ENCODE measurements at regions not wholly inside any gene's neighbourhood (a gene's known extent, or its start where the extent isn't known, plus 50 kb on each side); places are given as distances from the start of the nearest gene placed in this dataset.

GRCh38 chr4:156505341-156505955 lies 466.2 kb downstream of the PDGFC start:
- Histone ChIP-seq H3K27me3 (no peaks in the 10 kb centered on the region), H3K27ac (no peak overlapping the region), H3K4me3 (no peak overlapping the region), H3K9ac (ENCODE audit: low read depth in 2 of 2, low read length in 2 of 2) (no peak overlapping the region), H3K4me1 (no peaks in the 10 kb centered on the region), H3K36me3 (no peaks in the 10 kb centered on the region), H3K9me3 (no peaks in the 10 kb centered on the region)
- intact Hi-C loops (cut with DNase I), result no loop called here
- TF ChIP-seq, protein P1, sequence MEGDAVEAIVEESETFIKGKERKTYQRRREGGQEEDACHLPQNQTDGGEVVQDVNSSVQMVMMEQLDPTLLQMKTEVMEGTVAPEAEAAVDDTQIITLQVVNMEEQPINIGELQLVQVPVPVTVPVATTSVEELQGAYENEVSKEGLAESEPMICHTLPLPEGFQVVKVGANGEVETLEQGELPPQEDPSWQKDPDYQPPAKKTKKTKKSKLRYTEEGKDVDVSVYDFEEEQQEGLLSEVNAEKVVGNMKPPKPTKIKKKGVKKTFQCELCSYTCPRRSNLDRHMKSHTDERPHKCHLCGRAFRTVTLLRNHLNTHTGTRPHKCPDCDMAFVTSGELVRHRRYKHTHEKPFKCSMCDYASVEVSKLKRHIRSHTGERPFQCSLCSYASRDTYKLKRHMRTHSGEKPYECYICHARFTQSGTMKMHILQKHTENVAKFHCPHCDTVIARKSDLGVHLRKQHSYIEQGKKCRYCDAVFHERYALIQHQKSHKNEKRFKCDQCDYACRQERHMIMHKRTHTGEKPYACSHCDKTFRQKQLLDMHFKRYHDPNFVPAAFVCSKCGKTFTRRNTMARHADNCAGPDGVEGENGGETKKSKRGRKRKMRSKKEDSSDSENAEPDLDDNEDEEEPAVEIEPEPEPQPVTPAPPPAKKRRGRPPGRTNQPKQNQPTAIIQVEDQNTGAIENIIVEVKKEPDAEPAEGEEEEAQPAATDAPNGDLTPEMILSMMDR (IDR thresholded peaks at IDR 0.05), result no peak
- DNase-seq, result no peak

- no peak for DNase-seq
- H3K27me3 ChIP-seq, result no peaks in the 10 kb centered on the region
- TF ChIP-seq, protein P1 (IDR thresholded peaks at IDR 0.05), result no peak
- intact Hi-C loops (cut with DNase I), result no loop called here
- H3K4me1 ChIP-seq, result no peaks in the 10 kb centered on the region
- H3K27ac ChIP-seq, result no peak overlapping the region
- no peaks in the 10 kb centered on the region for H3K9me3 ChIP-seq
- H3K4me3 ChIP-seq, result no peak overlapping the region
- no peaks in the 10 kb centered on the region for H3K36me3 ChIP-seq
- no peak overlapping the region for H3K9ac ChIP-seq (ENCODE audit: low read depth in 2 of 2, low read length in 2 of 2)
Observed at GRCh38 chr4:156503119-156503518, 468.5 kb downstream of the PDGFC start.

DNA sequence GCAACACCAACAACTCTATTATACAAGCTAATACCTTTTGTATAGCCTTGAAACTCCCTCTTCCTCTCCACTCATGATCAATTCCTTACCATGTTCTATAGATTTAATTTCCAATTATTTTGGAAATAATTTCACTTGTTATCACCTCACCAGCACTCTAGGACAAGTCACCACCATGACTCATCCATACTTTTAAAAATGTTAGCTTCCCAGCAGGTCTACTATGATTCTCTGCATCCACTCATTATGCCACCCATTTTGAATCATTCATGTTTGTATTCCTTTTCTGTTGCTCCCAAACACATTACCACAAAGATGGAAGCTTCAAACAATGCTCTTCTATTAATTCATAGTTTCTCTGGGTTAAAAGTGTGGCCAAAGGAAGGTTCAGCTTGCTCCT lies 469.6 kb downstream of the PDGFC start:
- Histone ChIP-seq H3K4me1 (no peaks in the 10 kb centered on the region), H3K27ac (no peak overlapping the region), H3K9me3 (no peaks in the 10 kb centered on the region), H3K4me3 (no peak overlapping the region), H3K9ac (ENCODE audit: low read depth in 2 of 2, low read length in 2 of 2) (no peak overlapping the region), H3K27me3 (no peaks in the 10 kb centered on the region), H3K36me3 (no peaks in the 10 kb centered on the region)
- TF ChIP-seq, protein P1 (IDR thresholded peaks at IDR 0.05), result no peak
- no peak for DNase-seq
- intact Hi-C loops (cut with DNase I), result no loop called here

DNA sequence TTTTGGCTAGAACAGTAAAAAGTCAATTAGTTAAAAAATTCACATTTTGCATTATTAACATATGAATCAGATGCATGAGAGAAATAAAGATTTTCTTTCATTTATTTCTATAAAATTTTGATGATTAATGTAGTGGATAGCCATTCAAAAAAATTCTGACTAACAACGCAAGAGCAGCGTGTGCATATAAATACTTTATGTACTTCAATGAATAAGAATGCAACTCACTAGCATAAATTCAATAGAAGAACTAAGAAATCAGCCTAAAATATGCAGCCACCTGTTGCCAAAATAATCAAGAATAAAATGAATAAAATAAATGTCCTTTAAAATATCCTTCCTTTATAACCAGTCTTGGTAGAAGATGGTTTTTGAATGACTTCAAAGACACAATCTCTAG lies 471.9 kb downstream of the PDGFC start:
- H3K36me3 ChIP-seq, result no peaks in the 10 kb centered on the region
- H3K4me3 ChIP-seq, result no peak overlapping the region
- H3K9ac ChIP-seq (ENCODE audit: low read depth in 2 of 2, low read length in 2 of 2), result no peak overlapping the region
- no peak for DNase-seq
- TF ChIP-seq, protein P1 (IDR thresholded peaks at IDR 0.05), result no peak
- H3K9me3 ChIP-seq, result no peaks in the 10 kb centered on the region
- no peaks in the 10 kb centered on the region for H3K27me3 ChIP-seq
- H3K27ac ChIP-seq, result no peak overlapping the region
- intact Hi-C loops (cut with DNase I), result no loop called here
- no peaks in the 10 kb centered on the region for H3K4me1 ChIP-seq

- Histone ChIP-seq H3K27me3 (no peaks in the 10 kb centered on the region), H3K36me3 (no peaks in the 10 kb centered on the region), H3K9me3 (no peaks in the 10 kb centered on the region), H3K9ac (ENCODE audit: low read depth in 2 of 2, low read length in 2 of 2) (no peak overlapping the region), H3K27ac (no peak overlapping the region), H3K4me3 (no peak overlapping the region), H3K4me1 (no peaks in the 10 kb centered on the region)
- TF ChIP-seq, protein P1 (IDR thresholded peaks at IDR 0.05), result no peak
- intact Hi-C loops (cut with DNase I), result no loop called here
- no peak for DNase-seq
Observed at GRCh38 chr4:156497486-156497885, 474.1 kb downstream of the PDGFC start.
